ENCODE measurements at regions not wholly inside any gene's neighbourhood (a gene's known extent, or its start where the extent isn't known, plus 50 kb on each side); places are given as distances from the start of the nearest gene placed in this dataset.

- DNase-seq (ENCODE audit: low read depth), result no peak
Observed at GRCh38 chr4:43345323-43345925, 452.9 kb downstream of the GRXCR1 start.

DNA sequence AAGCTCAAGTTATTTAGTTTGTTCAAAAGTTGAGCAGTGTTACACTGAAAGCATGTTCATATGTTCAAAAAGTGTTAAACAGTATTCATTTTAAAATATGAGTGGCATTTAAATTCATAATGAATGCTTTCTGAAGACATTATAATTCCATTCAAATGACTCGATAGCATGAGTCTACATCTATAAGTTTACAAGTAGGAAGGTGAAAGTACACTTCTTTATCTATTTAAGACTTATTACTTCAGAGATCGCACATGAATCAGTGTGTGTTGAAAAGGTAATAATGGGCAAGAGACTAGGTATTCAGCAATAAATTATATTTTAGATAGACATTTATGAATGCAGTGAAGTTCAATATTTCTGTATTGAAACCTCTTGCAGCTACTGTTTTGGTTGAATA lies 456.1 kb downstream of the GRXCR1 start:
- no peak for DNase-seq (ENCODE audit: low read depth)

DNA sequence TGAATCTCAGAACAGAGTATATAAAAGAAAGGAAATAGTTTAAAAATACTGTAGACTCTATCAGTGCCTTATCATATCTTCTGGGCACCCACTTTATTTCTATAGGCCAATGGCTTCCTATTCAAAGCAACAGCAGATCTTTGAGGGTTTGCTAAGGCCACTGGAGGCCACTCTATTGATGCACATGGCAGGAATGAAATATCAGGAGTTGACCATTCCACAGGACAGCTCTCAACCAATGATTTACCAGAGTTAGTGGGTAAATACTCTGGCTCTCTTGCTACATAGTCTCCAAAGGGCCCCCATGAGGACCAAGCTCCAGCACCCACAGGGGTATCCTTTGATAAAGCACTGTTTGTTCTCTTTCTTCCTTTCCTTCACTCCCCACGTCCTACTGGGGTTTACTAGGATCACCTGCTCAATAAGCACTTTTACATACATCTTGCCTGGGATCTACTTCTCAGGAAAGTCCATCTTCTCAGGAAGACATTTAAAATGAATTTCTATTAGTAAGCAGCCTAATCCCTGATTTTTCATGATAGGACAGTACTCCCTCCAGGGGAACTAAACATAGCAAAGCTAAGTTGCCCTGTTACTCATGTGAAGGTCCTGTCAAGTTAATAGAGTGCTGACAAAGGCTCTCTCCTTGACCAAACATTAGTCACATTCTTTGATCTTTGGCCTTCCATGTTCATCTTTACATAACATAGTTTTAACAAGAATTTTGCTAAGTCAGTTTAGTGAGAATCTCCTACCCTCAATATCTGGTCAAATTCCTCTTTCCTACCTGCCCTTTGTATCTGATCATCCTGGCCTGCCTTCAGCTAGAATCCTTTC lies 459.7 kb downstream of the GRXCR1 start:
- no peak for DNase-seq (ENCODE audit: low read depth)

DNA sequence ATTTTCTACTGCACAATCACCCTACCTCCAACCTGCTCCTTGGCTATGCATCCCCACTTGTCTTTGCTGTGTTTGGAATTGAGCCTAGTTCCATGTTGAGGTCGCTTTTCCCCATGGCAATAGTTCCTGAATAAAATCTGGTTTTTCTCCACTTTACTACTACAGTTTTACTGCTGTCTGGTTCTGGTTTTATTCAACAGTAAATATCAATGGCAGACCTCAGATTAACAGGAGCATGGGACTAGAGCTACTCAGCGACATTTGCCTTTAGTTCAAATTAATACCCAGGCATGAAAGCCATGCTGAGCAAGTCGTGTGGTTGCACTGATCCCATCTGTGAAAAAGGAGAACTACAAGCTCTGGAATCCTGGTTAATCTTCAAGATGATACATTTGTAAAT lies 460.3 kb downstream of the GRXCR1 start:
- no peak for DNase-seq (ENCODE audit: low read depth)

DNA sequence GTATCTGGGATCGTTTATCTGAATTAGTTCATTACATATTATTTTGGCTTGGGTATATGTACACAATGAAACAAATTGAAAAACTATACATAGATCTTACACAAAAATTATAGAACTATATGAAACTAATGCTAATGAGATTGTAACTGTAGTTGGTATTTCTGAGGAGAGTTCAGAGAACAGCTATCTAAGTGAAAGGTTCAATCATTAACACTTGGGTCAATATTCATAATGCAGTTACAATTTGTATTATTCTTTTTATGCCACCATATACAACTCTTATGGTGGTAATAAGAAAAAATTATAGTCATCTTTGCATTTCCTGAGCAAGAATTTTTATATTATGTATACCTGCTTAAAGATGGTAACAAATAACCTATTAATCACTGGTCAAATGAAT lies 461.0 kb downstream of the GRXCR1 start:
- DNase-seq (ENCODE audit: low read depth), result no peak

DNA sequence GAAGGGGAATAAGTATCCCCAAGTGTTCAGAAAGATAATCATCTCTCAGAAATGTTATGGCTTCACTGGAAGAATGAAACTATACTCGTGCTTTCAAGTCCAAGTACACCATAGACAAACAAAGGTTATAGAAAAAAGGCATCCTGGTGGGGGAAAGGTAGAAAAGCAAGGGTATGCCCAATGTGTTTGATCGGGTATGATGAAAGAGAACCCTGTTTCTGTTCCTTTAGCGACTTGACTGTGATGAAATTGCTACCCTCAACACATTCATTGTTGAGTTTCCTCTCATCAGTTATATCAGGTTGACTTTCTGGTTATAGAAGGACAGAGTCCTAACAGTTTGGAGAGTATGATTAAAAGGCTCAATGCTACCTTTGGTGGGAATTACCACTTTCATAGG lies 464.3 kb downstream of the GRXCR1 start:
- DNase-seq (ENCODE audit: low read depth), result no peak

- DNase-seq (ENCODE audit: low read depth), result no peak
Observed at GRCh38 chr4:43357252-43357974, 464.9 kb downstream of the GRXCR1 start.

- DNase-seq (ENCODE audit: low read depth), result no peak
Observed at GRCh38 chr4:43360296-43360695, 467.8 kb downstream of the GRXCR1 start.

DNA sequence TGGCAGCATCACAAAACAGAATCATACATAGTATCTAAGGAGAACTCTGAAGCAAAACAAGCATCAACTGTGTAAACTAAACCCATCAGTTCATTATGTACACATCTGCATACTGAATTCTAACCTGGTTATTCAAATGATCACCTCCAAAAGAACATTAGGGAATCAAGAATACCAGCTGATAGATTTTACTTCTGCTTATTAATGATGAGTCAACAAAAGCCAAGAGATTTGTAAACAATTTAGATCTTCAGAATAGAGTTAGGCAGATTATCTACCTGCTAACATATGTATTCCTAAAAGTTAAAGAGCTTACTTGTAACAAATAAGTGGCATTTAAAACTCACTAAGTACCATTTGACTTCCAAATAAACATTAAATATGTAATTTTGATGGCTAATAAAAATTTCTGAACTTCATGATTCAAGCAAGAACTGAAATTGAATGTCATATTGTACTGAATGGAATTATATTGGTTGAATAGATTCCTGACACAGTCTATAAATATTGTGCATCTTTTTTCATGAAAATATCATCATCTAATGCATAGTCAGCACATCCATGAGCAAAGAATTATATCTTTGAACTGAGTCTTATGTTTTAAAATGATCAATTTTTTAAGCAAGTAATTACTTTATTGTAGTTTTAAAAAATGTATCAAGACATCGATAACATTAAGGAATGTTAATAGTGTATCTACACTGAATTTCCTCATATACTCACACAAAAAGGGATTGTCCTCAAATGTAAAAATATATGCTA lies 470.5 kb downstream of the GRXCR1 start:
- no peak for DNase-seq (ENCODE audit: low read depth)

DNA sequence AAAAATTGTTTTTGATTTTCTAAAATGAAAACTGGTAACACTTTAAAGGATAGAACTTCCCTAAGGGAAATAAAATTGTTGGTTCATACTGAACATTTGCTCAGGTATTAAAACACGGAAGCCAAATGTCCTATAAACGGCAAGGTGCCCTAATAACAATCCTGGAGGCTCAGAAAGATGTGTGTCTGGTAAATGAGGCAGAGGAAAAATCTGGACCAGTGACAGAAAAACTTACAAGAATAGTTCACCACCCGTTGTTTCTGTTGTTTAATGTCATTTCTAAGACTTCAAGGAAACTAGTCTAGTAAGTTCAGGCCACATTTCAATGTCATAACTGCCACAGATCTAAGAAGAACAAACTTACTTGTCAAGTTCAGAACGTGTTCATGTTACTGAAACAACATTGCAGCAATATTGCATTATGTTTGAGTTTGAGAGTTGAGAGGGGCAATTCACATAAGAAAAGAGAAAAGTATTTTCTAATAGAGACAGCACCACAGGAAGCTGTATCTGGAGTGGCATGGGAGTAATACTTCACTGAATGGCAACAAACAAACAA lies 476.6 kb downstream of the GRXCR1 start:
- DNase-seq (ENCODE audit: low read depth), result no peak

DNA sequence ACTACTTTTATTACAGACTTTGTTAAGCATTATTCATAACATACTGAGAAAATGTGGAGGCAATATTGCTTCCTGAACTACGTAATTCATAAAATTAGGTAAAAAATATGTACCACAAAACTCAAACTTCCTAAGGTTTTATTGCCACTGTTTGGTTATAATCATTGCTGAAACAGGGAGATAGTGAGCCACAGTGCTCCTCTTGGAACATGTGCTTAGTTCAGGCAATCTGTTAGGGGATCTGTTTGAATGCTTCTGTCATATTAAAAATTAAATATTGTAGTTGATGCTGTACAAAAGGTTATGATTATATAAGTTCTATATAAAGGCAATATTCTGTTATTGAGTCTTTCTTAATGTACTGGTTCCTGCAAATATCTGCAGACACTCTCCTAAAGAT lies 480.7 kb downstream of the GRXCR1 start:
- DNase-seq (ENCODE audit: low read depth), result no peak

DNA sequence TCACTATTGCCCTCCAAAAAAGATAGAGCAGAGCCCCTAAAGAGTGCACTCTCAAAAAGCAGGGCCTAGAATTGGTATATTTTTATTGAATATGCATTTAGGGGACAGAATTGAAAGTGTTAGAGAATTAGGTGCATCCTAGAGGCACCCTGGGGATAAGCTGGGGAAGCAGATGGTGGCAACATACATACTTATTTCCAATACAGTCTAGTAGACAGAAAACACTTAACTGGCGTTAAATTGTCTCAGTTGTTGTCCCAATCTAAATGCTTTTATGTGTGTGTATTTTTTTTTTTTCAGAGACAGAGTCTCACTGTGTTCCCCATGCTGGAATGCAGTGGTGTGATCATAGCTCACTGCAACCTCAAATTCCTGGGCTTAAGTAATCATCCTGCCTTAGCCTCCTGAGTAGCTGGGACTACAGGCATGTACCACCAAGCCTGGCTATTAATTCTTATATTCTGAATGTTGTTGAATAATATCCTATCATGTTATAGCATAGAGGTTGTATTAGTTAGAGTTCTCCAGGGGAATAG lies 481.8 kb downstream of the GRXCR1 start:
- no peak for DNase-seq (ENCODE audit: low read depth)

GRCh38 chr4:43379016-43379415 lies 486.5 kb downstream of the GRXCR1 start:
- DNase-seq (ENCODE audit: low read depth), result no peak

GRCh38 chr4:43380093-43380492 lies 487.6 kb downstream of the GRXCR1 start:
- DNase-seq (ENCODE audit: low read depth), result no peak

GRCh38 chr4:43391069-43391468 lies 498.6 kb downstream of the GRXCR1 start:
- no peak for DNase-seq (ENCODE audit: low read depth)

- no peak for DNase-seq (ENCODE audit: low read depth)
Observed at GRCh38 chr4:43394976-43395375, 502.5 kb downstream of the GRXCR1 start.

DNA sequence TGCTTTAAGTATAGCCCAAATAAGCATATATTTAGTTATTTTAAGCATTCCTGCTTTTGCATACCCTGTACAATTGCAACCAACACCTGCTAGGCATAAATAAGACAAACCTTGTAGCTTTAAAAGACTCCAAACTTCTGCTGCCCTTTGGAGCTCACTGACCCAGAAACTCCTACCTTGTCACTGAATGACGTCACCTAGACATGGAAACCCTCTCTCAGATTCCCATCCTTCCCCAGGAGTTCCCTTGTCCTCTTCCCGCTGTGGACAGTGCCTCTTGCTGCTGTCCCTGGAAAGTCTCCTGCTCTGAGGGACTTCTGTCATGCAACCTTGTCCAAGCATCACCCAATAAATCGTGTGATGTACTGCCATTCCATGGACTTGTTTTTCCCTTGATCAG lies 507.2 kb downstream of the GRXCR1 start:
- DNase-seq (ENCODE audit: low read depth), result no peak

- no peak for DNase-seq (ENCODE audit: low read depth)
Observed at GRCh38 chr4:43402393-43402792, 509.9 kb downstream of the GRXCR1 start.

DNA sequence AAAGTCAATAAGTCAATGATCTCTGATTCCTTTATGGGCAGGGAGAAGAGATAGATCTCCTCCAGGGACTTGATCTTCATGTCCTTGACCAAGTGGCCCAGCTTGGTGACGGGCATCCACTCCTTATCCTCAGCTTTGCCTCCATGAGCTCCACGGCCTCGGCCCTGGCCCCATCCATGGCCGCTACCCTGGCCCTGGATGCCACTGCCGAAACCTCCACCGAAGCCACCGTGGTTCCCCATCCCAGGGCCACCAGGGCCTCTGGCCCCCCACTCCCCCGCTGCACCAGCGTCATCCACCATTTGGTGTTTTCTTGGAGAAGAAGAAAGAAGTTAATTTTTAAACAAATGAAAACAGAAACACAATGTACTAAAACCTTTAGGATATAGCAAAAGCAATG lies 518.1 kb downstream of the GRXCR1 start:
- DNase-seq (ENCODE audit: low read depth), result no peak

- DNase-seq (ENCODE audit: low read depth), result no peak
Observed at GRCh38 chr4:43411226-43411625, 518.7 kb downstream of the GRXCR1 start.

GRCh38 chr4:43423276-43423675 lies 530.8 kb downstream of the GRXCR1 start:
- no peak for DNase-seq (ENCODE audit: low read depth)

- no peak for DNase-seq (ENCODE audit: low read depth)
Observed at GRCh38 chr4:43425206-43425605, 532.7 kb downstream of the GRXCR1 start.

All from stromal cell of bone marrow (primary cell).